Activated naive CD8-positive, alpha-beta T cell treated with anti-CD3 and anti-CD28 coated beads for 36 hours (primary cell): ENCODE measurements at regions not wholly inside any gene's neighbourhood (a gene's known extent, or its start where the extent isn't known, plus 50 kb on each side); places are given as distances from the start of the nearest gene placed in this dataset.

Experiments used
- DNase-seq: peaks from one replicate; pipeline ENCODE4 v3.0.0; 2021
- H3K27ac Mint-ChIP-seq: one replicate; pipeline ENCODE4 v1.8.0; 2022; ENCODE audit warnings: mild to moderate bottlenecking, moderate library complexity, mixed read lengths
- H3K27me3 Mint-ChIP-seq: one replicate; pipeline ENCODE4 v1.8.0; 2022; ENCODE audit warnings: mild to moderate bottlenecking, mixed read lengths
- H3K36me3 Mint-ChIP-seq: one replicate; pipeline ENCODE4 v1.8.0; 2021; ENCODE audit warnings: mild to moderate bottlenecking, mixed read lengths
- H3K4me1 Mint-ChIP-seq: one replicate; pipeline ENCODE4 v1.8.0; 2021; ENCODE audit warnings: mixed read lengths
- H3K4me3 Mint-ChIP-seq: one replicate; pipeline ENCODE4 v1.8.0; 2022; ENCODE audit warnings: mild to moderate bottlenecking, moderate library complexity, mixed read lengths
- H3K9me3 Mint-ChIP-seq: one replicate; pipeline ENCODE4 v1.8.0; 2022; ENCODE audit warnings: mixed read lengths

DNA sequence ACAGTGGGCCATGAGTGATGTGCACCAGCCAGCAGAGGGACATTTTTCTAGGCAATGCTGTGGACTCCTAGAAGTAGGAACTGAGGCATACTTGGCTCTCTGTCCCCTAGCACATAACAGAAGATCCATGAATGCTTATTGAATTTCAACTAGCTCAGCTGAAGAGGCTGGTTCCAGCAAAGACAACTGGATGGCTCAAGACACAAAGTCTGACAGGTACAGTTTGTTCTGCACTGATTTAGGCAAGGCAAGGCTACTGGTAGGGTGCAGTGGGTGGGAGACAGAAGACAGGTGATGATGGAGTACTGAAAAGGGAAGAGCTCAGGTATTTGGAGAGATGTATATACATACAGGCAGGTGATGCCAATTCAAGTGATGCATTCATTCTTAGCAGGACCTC lies 72.4 kb upstream of the USP47 start:
- no peaks in the 10 kb centered on the region for H3K9me3 Mint-ChIP-seq
- H3K27me3 Mint-ChIP-seq, result peaks cover 19% of the 10 kb centered on the region
- no peak overlapping the region for H3K27ac Mint-ChIP-seq
- DNase-seq, result no peak
- H3K36me3 Mint-ChIP-seq, result no peaks in the 10 kb centered on the region
- H3K4me1 Mint-ChIP-seq, result no peaks in the 10 kb centered on the region
- no peak overlapping the region for H3K4me3 Mint-ChIP-seq

DNA sequence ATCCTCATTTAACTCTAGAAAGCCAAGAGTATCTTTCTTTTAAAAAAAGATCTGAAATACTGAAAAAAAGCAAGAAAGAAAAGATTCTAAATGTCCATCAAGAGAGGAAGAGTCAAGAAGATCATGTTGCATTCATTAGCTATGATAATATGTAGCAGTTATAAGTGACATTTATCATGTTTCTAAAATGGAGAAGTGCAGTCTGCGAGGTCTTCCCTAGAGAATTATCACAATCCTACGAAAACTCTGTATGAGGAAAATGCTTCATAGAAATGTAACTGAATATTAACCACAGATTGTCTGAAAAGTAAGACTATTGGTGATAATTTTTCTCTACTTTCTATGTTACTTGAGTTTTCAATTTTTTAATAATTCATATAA lies 77.4 kb upstream of the USP47 start:
- no peak for DNase-seq
- no peaks in the 10 kb centered on the region for H3K4me1 Mint-ChIP-seq
- H3K4me3 Mint-ChIP-seq, result no peak overlapping the region
- H3K36me3 Mint-ChIP-seq, result no peaks in the 10 kb centered on the region
- H3K27me3 Mint-ChIP-seq, result peaks cover 26% of the 10 kb centered on the region
- no peaks in the 10 kb centered on the region for H3K9me3 Mint-ChIP-seq
- H3K27ac Mint-ChIP-seq, result no peak overlapping the region

DNA sequence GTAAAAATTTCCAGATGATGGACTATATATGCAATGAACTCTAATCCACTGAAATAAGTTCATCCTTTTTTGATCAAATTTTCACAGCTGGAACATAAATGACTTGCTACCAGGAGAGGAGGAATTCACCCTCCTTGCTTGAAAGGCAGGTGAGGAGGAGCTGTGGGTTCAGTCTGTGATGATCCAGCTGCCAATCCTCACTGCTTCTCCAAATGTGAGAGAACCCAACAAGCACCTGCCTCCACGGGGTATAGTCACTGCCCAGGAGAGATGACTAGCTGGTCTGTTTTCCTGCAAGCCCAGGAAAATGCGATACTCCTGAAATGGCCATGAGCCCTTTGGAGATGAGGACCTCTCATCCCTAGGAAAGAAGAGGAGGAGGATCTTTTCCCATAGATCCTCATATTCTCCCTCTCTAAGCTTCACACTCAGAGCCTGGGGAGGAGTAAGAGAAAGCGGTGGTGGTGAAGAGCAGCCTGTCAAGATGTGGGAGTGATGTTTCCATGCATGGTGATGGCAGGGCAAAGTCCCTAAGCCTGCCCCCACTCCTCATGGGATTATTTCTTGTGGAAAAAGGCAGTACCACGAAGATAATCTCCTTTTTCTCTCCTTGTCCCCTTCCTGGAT lies 77.9 kb upstream of the USP47 start:
- Mint-ChIP-seq H3K36me3 (no peaks in the 10 kb centered on the region), H3K4me1 (no peaks in the 10 kb centered on the region), H3K9me3 (no peaks in the 10 kb centered on the region), H3K27me3 (peaks cover 21% of the 10 kb centered on the region), H3K27ac (no peak overlapping the region), H3K4me3 (no peak overlapping the region)
- DNase-seq, result no peak

DNA sequence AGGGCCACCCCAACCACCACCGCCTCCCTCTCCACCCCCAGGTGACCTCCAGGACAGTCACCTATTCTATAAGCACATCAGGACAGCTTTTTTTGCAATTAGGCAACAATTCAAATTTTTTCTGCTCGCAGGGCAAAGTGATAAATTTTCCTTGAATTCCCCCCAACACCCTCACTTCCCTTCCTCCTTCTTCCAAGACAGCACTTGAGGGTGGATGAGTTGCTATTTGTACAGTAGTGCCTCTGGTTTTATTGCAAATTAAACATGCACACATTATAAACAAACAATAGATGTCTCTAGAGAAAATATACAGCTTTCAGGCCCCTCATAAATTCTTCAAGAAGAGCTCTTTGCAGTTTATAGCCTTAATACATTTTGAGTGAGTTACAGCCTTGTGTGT lies 80.9 kb upstream of the USP47 start:
- no peak overlapping the region for H3K27ac Mint-ChIP-seq
- no peaks in the 10 kb centered on the region for H3K4me1 Mint-ChIP-seq
- no peak overlapping the region for H3K4me3 Mint-ChIP-seq
- H3K27me3 Mint-ChIP-seq, result peaks cover 19% of the 10 kb centered on the region
- H3K36me3 Mint-ChIP-seq, result no peaks in the 10 kb centered on the region
- no peak for DNase-seq
- H3K9me3 Mint-ChIP-seq, result no peaks in the 10 kb centered on the region

DNA sequence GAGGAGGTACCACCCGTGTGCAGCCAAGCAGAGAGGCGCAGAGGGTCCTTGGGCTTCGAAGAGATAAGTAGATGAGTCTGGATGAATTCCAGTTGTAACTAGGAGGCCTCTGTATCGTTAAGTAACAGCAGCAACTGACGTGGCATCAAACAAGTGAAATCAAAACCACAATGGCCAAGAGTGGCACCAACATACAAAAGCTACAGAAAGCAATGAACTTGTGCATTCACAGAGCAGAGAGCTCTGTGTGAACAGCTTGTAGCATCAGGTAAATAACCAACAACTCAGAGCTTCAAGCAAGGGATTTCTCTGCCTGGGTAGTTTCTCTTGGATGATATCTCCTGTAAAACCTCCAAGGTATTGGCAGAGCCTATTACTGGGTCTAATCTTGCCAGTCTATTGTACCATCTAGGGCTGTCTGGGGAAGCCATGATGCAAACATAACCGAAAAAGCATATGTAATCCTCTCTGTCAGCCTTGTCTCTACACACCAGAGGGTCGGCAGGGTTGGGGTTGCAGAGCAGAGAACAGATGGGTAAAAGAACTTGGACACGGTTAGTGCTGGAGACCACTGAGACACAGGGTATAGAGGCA lies 83.1 kb upstream of the USP47 start:
- peaks cover 20% of the 10 kb centered on the region for H3K27me3 Mint-ChIP-seq
- no peak for DNase-seq
- no peak overlapping the region for H3K27ac Mint-ChIP-seq
- no peak overlapping the region for H3K4me3 Mint-ChIP-seq
- H3K9me3 Mint-ChIP-seq, result no peaks in the 10 kb centered on the region
- no peaks in the 10 kb centered on the region for H3K4me1 Mint-ChIP-seq
- H3K36me3 Mint-ChIP-seq, result no peaks in the 10 kb centered on the region

DNA sequence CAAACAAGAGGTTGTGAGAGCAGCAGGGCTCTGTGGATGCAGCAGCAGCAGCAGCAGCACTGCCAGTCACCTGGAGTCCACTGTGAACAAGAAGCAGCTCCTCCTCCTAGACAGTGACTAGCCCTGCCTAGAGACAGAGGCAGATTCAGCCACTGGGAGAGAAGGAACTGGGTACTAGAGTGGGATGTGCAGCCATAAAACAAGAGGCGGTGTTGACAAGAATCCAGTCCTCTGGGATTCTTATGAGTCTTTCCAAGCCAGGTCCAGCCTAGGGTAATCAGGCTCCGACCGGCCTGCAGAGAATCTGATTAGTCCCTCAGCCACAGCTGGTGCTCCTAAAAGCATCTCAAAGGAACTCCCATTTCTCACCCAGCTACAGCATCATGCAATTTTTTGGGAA lies 83.9 kb upstream of the USP47 start:
- DNase-seq, result no peak
- no peaks in the 10 kb centered on the region for H3K4me1 Mint-ChIP-seq
- H3K4me3 Mint-ChIP-seq, result no peak overlapping the region
- H3K9me3 Mint-ChIP-seq, result no peaks in the 10 kb centered on the region
- H3K36me3 Mint-ChIP-seq, result no peaks in the 10 kb centered on the region
- H3K27me3 Mint-ChIP-seq, result peaks cover 27% of the 10 kb centered on the region
- H3K27ac Mint-ChIP-seq, result no peak overlapping the region

DNA sequence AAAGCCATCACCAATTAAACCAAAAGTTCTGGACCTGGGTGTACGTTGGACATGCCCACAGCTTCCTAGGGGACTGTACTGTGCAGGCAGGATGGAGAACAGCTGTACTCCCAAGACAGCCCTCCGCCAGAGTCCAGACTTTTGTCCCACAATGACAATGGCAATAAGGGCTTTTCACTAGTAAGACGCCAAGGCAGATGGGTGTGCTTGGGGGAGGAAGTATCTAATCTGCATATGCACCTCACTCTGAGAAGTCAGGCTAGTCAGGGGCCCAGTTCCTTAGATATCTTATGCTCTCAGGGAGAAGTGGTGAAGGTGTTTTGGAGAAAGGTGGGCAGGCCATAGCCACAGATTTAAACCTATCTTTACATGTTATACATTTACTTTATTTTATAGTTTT lies 85.1 kb upstream of the USP47 start:
- Mint-ChIP-seq H3K4me1 (no peaks in the 10 kb centered on the region), H3K36me3 (no peaks in the 10 kb centered on the region), H3K9me3 (no peaks in the 10 kb centered on the region), H3K27ac (no peak overlapping the region), H3K27me3 (peaks cover 26% of the 10 kb centered on the region), H3K4me3 (no peak overlapping the region)
- DNase-seq, result no peak

DNA sequence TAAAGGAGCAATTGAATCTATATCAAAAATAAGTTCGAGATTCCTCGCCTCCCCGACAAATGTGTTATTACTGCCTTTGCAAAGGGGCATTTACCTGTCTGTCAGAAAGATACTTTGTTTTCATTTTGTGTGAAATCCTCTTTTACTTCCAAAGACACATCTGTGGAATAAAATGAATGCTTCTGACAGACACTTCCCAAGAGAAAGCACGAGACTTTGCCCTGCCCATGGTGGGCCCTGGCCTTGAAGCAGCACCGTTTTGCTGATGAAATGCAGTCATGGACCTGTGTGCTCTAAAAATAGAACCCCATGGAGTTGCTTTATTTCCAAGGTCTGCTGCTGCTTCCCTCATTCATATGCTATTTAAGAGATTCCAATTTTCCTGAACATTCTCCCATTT lies 85.9 kb upstream of the USP47 start:
- no peaks in the 10 kb centered on the region for H3K4me1 Mint-ChIP-seq
- H3K27me3 Mint-ChIP-seq, result peaks cover 21% of the 10 kb centered on the region
- H3K4me3 Mint-ChIP-seq, result no peak overlapping the region
- no peaks in the 10 kb centered on the region for H3K36me3 Mint-ChIP-seq
- H3K27ac Mint-ChIP-seq, result no peak overlapping the region
- DNase-seq, result no peak
- H3K9me3 Mint-ChIP-seq, result no peaks in the 10 kb centered on the region

DNA sequence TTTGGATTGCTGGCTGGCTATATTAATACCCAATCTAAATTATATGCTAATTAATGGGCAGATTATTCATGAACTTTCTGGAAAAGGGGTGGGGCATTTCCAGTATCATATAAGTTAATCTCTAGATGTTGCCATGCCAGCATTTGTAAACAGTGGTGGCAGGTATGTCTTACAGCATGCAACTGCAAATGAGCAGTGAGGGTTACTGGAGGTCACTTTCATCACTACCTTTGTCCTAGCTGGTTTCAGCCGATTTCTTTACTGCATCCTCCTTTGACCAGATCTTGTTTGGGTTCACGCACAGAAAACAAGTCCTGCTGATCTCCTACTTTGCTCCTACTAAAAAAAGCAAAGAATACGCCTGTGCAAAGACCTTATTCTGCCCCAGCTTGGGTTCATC lies 89.1 kb upstream of the USP47 start:
- Mint-ChIP-seq H3K4me3 (no peak overlapping the region), H3K27ac (no peak overlapping the region), H3K27me3 (peaks cover 27% of the 10 kb centered on the region), H3K4me1 (no peaks in the 10 kb centered on the region), H3K36me3 (no peaks in the 10 kb centered on the region), H3K9me3 (no peaks in the 10 kb centered on the region)
- no peak for DNase-seq

DNA sequence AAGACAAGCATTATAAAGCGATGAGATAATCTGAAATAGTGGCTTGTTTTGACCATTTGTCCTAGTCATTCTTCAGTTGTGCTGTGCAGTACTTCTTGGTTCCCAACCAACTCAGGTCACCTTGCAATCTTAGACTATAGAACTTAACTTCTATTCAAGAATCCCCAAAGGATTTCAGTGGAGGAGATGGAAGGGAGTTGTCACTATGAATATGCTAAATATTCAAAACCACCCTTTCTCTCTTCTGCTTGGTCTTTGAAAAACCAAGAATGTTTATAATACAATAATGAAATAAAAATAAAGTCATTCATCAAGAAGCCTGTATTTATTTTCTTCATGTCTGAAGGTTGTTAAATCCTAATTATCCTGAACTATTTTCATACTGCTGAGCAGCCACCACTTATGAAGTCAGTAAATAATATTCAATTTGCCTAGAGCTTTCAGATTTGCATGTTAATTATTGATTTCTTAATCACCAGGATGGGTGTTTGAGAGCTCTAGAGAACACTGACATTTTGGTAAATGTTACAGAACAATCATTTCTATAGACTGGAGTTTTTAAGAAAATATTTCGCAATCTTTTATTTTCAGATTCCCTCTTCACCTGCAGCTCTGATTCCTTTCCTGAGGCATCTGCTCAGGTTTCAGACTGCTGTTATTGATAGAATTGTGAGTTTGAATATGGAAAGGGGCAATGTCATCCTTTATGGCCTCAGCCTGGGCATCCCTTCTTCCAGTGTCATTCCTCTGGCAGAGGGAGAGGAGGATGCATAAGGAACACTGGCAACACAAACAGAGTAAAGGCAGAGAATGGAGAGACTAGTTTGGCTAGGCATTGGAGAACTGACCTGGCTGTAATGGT lies 91.5 kb upstream of the USP47 start:
- no peak overlapping the region for H3K4me3 Mint-ChIP-seq
- no peak overlapping the region for H3K27ac Mint-ChIP-seq
- peaks cover 27% of the 10 kb centered on the region for H3K27me3 Mint-ChIP-seq
- H3K36me3 Mint-ChIP-seq, result no peaks in the 10 kb centered on the region
- no peaks in the 10 kb centered on the region for H3K9me3 Mint-ChIP-seq
- no peak for DNase-seq
- H3K4me1 Mint-ChIP-seq, result no peaks in the 10 kb centered on the region

DNA sequence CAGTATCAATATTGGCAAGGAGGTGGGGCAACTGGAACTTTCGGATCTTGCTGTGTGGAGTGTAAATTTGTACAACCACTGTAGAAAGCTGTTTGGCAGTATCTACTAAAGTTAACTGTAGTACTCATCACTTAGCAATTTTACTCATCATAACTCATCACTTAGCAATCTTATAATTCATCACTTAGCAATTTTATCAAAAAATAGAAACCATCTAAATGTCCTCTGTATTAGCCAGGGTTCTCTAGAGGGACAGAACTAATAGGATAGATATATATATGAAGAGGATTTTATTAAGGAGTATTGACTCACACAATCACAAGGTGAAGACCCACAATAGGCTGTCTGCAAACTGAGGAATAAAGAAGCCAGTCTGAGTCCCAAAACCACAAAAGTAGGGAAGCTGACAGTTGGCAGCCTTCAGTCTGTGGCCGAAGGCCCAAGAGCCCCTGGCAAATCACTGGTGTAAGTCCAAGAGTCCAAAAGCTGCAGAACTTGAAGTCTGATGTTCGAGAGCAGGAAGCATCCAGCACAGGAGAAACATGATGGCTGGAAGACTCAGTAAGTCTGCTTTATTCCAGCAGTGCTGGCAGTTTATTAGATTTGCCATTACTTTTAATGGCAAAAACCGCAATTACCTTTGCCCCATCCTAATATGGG lies 92.9 kb upstream of the USP47 start:
- Mint-ChIP-seq H3K9me3 (no peaks in the 10 kb centered on the region), H3K27ac (no peak overlapping the region), H3K4me3 (no peak overlapping the region), H3K36me3 (no peaks in the 10 kb centered on the region), H3K4me1 (no peaks in the 10 kb centered on the region), H3K27me3 (peaks cover 24% of the 10 kb centered on the region)
- DNase-seq, result no peak

DNA sequence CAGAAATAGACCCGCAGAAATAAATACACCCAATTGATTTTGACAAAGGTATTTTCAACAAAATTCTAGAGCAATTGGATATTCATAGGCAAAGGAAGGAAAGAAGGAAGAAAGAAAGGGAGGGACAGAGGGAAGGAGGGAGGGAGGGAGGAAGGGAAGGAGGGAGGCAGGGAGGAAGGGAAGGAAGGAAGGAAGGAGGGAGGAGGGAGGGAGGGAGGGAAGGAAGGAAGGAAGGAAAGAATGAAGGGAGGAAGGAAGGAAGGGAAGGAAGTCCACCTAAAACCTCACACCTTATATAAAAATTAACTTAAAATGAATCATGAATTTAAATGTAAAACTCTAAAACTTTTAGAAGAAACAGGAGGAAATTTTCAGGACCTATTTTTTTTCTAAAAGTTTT lies 94.2 kb upstream of the USP47 start:
- Mint-ChIP-seq H3K4me3 (no peak overlapping the region), H3K36me3 (no peaks in the 10 kb centered on the region), H3K27ac (no peak overlapping the region), H3K4me1 (no peaks in the 10 kb centered on the region), H3K9me3 (no peaks in the 10 kb centered on the region), H3K27me3 (peaks cover 14% of the 10 kb centered on the region)
- no peak for DNase-seq

DNA sequence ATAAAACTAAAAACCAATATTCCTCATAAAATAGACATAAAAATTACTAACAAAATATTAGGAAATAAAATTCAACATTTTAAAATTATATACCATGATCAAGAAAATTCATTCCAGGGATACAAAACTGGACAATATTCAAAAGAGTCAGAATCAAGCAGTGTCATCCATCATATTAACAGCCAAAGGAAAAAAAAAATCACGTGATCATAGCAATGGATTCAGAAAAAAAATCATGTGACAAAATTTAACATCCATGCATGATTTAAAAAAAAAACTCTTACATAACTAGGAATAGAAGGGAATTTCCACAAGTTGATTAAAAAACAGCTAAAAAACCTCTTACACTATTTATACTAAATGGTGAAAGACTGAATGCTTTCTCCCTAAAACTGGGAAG lies 95.3 kb upstream of the USP47 start:
- H3K36me3 Mint-ChIP-seq, result no peaks in the 10 kb centered on the region
- H3K4me1 Mint-ChIP-seq, result no peaks in the 10 kb centered on the region
- H3K27ac Mint-ChIP-seq, result no peak overlapping the region
- DNase-seq, result no peak
- no peaks in the 10 kb centered on the region for H3K9me3 Mint-ChIP-seq
- no peak overlapping the region for H3K4me3 Mint-ChIP-seq
- H3K27me3 Mint-ChIP-seq, result peaks cover 14% of the 10 kb centered on the region

DNA sequence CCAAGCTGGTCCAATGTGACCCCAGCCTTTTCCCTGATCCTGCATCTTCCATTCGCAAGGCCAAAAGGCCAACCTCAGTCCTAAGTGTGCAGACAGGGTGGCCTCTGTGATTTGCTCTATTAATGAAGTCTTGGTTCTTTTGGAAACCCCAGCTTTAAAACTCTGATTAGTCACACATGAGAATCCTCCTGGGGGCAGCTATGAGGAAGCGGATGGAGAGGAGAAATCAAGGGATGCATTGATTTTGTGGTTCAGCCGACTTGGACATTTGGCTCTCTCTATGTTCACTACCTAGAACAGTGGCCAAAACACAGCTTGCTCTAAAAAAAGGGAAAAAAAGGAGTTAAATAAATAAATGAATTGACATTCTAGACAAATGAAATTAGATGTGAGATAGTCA lies 98.6 kb upstream of the USP47 start:
- Mint-ChIP-seq H3K27ac (no peak overlapping the region), H3K4me3 (no peak overlapping the region), H3K27me3 (peaks cover 12% of the 10 kb centered on the region), H3K4me1 (no peaks in the 10 kb centered on the region), H3K36me3 (no peaks in the 10 kb centered on the region), H3K9me3 (no peaks in the 10 kb centered on the region)
- DNase-seq, result no peak

DNA sequence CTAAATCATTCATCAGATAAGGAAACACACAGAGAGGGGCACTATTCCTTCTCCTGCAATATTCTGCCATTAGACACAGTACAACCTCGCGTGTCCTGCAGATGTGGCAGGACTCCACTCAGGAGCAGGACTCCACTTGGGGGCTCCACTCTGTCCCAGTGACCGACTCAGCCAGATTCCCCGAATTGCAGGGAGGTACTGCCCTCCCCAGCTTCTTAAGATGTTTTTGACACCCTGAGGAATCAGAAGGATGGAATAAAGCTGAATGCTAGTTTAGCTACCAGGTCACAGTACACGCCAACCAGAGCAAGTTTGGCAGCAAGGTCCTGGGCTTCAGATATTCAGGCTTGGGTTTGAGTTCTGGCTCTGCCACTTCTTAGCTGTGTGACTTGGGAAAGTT lies 99.3 kb upstream of the USP47 start:
- no peak for DNase-seq
- Mint-ChIP-seq H3K4me3 (no peak overlapping the region), H3K27me3 (peaks cover 12% of the 10 kb centered on the region), H3K36me3 (no peaks in the 10 kb centered on the region), H3K4me1 (no peaks in the 10 kb centered on the region), H3K9me3 (no peaks in the 10 kb centered on the region), H3K27ac (no peak overlapping the region)
